GM23338 (cell line): ENCODE measurements at regions not wholly inside any gene's neighbourhood (a gene's known extent, or its start where the extent isn't known, plus 50 kb on each side); places are given as distances from the start of the nearest gene placed in this dataset.

ENCODE experiments used
- ATAC-seq: fragments of 200-7000 bp; cut with Tn5 transposase; 3 replicates; pipeline ENCODE4 v1.9.1; 2020
- DNase-seq: peaks from one replicate; pipeline ENCODE4 v3.0.0-alpha.2; 2015; ENCODE audit warnings: low spot score
- H2AFZ ChIP-seq: fragments of 200-600 bp; sonication (generic); 2 replicates; pipeline ENCODE4 v1.8.0; 2016; ENCODE audit warnings: antibody characterized with exemption, mild to moderate bottlenecking, moderate library complexity
- H3F3A ChIP-seq: fragments of 200-600 bp; sonication (generic); replicated peaks from 2 replicates; pipeline ENCODE4 v1.8.0; 2017; ENCODE audit warnings: antibody characterized with exemption, mixed run types, low read depth
- H3K27ac ChIP-seq: fragments of 200-600 bp; sonication (generic); 2 replicates; pipeline ENCODE4 v1.6.1; 2016; ENCODE audit warnings: low read depth
- H3K27me3 ChIP-seq: fragments of 200-600 bp; sonication (generic); 2 replicates; pipeline ENCODE4 v1.8.0; 2016; ENCODE audit warnings: mild to moderate bottlenecking, mixed run types, moderate library complexity; ENCODE audit not compliant: insufficient read depth
- H3K36me3 ChIP-seq: fragments of 200-600 bp; sonication (generic); 2 replicates; pipeline ENCODE4 v1.8.0; 2016; ENCODE audit warnings: mild to moderate bottlenecking; ENCODE audit not compliant: insufficient read depth
- H3K4me1 ChIP-seq: fragments of 200-600 bp; sonication (generic); 2 replicates; pipeline ENCODE4 v1.8.0; 2016; ENCODE audit warnings: mild to moderate bottlenecking, moderate library complexity; ENCODE audit not compliant: insufficient read depth
- H3K4me2 ChIP-seq: fragments of 200-600 bp; sonication (generic); 2 replicates; pipeline ENCODE4 v1.7.1; 2017; ENCODE audit warnings: mixed run types
- H3K4me3 ChIP-seq: fragments of 200-600 bp; sonication (generic); 2 replicates; pipeline ENCODE4 v1.6.1; 2016; ENCODE audit warnings: mixed run types
- H3K79me2 ChIP-seq: fragments of 200-600 bp; sonication (generic); replicated peaks from 2 replicates; pipeline ENCODE4 v1.8.0; 2017; ENCODE audit warnings: mild to moderate bottlenecking; ENCODE audit not compliant: insufficient read depth
- H3K9me2 ChIP-seq: fragments of 200-600 bp; sonication (generic); 2 replicates; pipeline ENCODE4 v1.8.0; 2017; ENCODE audit not compliant: insufficient read depth
- H4K20me1 ChIP-seq: fragments of 200-600 bp; sonication (generic); replicated peaks from 2 replicates; pipeline ENCODE4 v1.8.0; 2017; ENCODE audit warnings: mild to moderate bottlenecking; ENCODE audit not compliant: insufficient read depth
- H3K27ac Mint-ChIP-seq: 2 replicates; pipeline ENCODE4 v1.8.0; 2020; ENCODE audit warnings: inconsistent platforms, mild to moderate bottlenecking, moderate library complexity, mixed read lengths
- H3K27me3 Mint-ChIP-seq: 3 replicates; pipeline ENCODE4 v1.8.0; 2022; ENCODE audit warnings: low read depth, mild to moderate bottlenecking, moderate library complexity, mixed read lengths, inconsistent platforms; ENCODE audit not compliant: insufficient read depth, poor library complexity
- H3K36me3 Mint-ChIP-seq: 3 replicates; pipeline ENCODE4 v1.8.0; 2021; ENCODE audit warnings: low read depth, mild to moderate bottlenecking, inconsistent platforms, moderate library complexity, mixed read lengths
- H3K4me1 Mint-ChIP-seq: 3 replicates; pipeline ENCODE4 v1.8.0; 2020; ENCODE audit warnings: mild to moderate bottlenecking, inconsistent platforms, mixed read lengths
- H3K4me3 Mint-ChIP-seq: 3 replicates; pipeline ENCODE4 v1.8.0; 2021; ENCODE audit warnings: moderate library complexity, mild to moderate bottlenecking, inconsistent platforms, mixed read lengths
- H3K9me3 Mint-ChIP-seq: 3 replicates; pipeline ENCODE4 v1.8.0; 2020; ENCODE audit warnings: moderate library complexity, mild to moderate bottlenecking, inconsistent platforms, mixed read lengths
- CTCF ChIP-seq, 2 experiments: fragments of 200-600 bp in 1 of 2; sonication (generic) in 1 of 2; conservative IDR thresholded peaks; 2 replicates each; pipeline versions ENCODE4 v1.5.1 to v1.6.1; 2016 to 2017; ENCODE audit warnings: antibody characterized with exemption in 2 of 2, low read depth in 2 of 2, mild to moderate bottlenecking in 2 of 2, moderate library complexity in 1 of 2
- EZH2phosphoT487 ChIP-seq: fragments of 200-600 bp; sonication (generic); IDR thresholded peaks from one replicate; pipeline ENCODE4 v1.8.1; 2018; ENCODE audit warnings: antibody characterized with exemption; ENCODE audit not compliant: unreplicated experiment
- NANOG ChIP-seq: IDR thresholded peaks from 2 replicates; pipeline ENCODE4 v1.6.1; 2016; ENCODE audit warnings: antibody characterized with exemption, borderline replicate concordance
- POLR2AphosphoS5 ChIP-seq: IDR thresholded peaks from 2 replicates; pipeline ENCODE4 v1.6.1; 2016; ENCODE audit warnings: antibody characterized with exemption, low read depth
- STAT1 ChIP-seq: IDR thresholded peaks from one replicate; pipeline ENCODE4 v1.6.1; 2016; ENCODE audit warnings: antibody characterized with exemption; ENCODE audit not compliant: unreplicated experiment
- ZNF114 ChIP-seq: fragments of 250-450 bp; sonication (Bioruptor Pico); IDR thresholded peaks from 2 replicates; pipeline ENCODE4 v1.5.0; 2020; ENCODE audit warnings: mild to moderate bottlenecking, moderate library complexity
- ZNF331 ChIP-seq: fragments of 250-450 bp; sonication (Bioruptor Pico); IDR thresholded peaks from 2 replicates; pipeline ENCODE4 v1.5.0; 2020; ENCODE audit warnings: low read depth, mild to moderate bottlenecking, moderate library complexity
- ZNF462 ChIP-seq: fragments of 250-450 bp; sonication (Bioruptor Pico); IDR thresholded peaks from 2 replicates; pipeline ENCODE4 v1.5.0; 2020; ENCODE audit warnings: mild to moderate bottlenecking, moderate library complexity

- H3K4me1 Mint-ChIP-seq = peaks cover 4% of the 10 kb centered on the region; the same call in 2 of the 3 replicates
- ATAC-seq = no peak
- DNase-seq = no peak
- Histone ChIP-seq H2AFZ (no peak overlapping the region), H3K4me3 (no peak overlapping the region), H3F3A (no peaks in the 10 kb centered on the region), H3K9me2 (0 out of 2 replicates have a peak, but pooled peaks cover 6% of the 10 kb centered on the region), H3K27ac (no peak overlapping the region), H4K20me1 (no peaks in the 10 kb centered on the region), H3K4me1 (no peaks in the 10 kb centered on the region), H3K36me3 (no peaks in the 10 kb centered on the region; the same call in 1 of the 2 replicates), H3K79me2 (no peaks in the 10 kb centered on the region), H3K4me2 (no peak overlapping the region), H3K27me3 (no peaks in the 10 kb centered on the region)
- H3K27ac Mint-ChIP-seq = no peak overlapping the region
- no peaks in the 10 kb centered on the region for H3K9me3 Mint-ChIP-seq
- H3K36me3 Mint-ChIP-seq = no peaks in the 10 kb centered on the region
- H3K4me3 Mint-ChIP-seq = no peak overlapping the region
- peaks cover 9% of the 10 kb centered on the region for H3K27me3 Mint-ChIP-seq
- TF ChIP-seq STAT1 = no peak
These were observed 132.0 kb downstream of the SEC61B start for GRCh38 chr9:99354104-99354503.

- Histone ChIP-seq H3K4me2 (no peak overlapping the region), H2AFZ (peak overlapping the region; percentile 52; the same call in 1 of the 2 replicates), H3K4me1 (no peaks in the 10 kb centered on the region), H3K27ac (no peak overlapping the region), H4K20me1 (no peaks in the 10 kb centered on the region), H3K4me3 (no peak overlapping the region), H3F3A (no peaks in the 10 kb centered on the region), H3K36me3 (no peaks in the 10 kb centered on the region), H3K9me2 (0 out of 2 replicates have a peak, but pooled peaks cover 6% of the 10 kb centered on the region), H3K27me3 (no peaks in the 10 kb centered on the region), H3K79me2 (no peaks in the 10 kb centered on the region)
- peaks cover 4% of the 10 kb centered on the region; the same call in 2 of the 3 replicates for H3K4me1 Mint-ChIP-seq
- DNase-seq = no peak
- ATAC-seq = no peak
- H3K27me3 Mint-ChIP-seq = peaks cover 9% of the 10 kb centered on the region
- H3K27ac Mint-ChIP-seq = no peak overlapping the region
- no peaks in the 10 kb centered on the region for H3K36me3 Mint-ChIP-seq
- H3K4me3 Mint-ChIP-seq = no peak overlapping the region
- H3K9me3 Mint-ChIP-seq = no peaks in the 10 kb centered on the region
- TF ChIP-seq EZH2phosphoT487 (no peak), NANOG (no peak), ZNF114 (CRISPR knock-in tag) (no peak), CTCF (conservative IDR thresholded peaks at IDR 0.05; ENCODE audit: low read depth in 2 of 2) (no peak), ZNF331 (CRISPR knock-in tag) (no peak), POLR2AphosphoS5 (no peak)
These were observed 134.5 kb downstream of the SEC61B start for GRCh38 chr9:99356512-99356971.

GRCh38 chr9:99357575-99357974 lies 135.5 kb downstream of the SEC61B start:
- Histone ChIP-seq H2AFZ (no peak overlapping the region), H3K4me1 (no peaks in the 10 kb centered on the region), H3K27me3 (no peaks in the 10 kb centered on the region), H3K9me2 (0 out of 2 replicates have a peak, but pooled peaks cover 2% of the 10 kb centered on the region), H3K4me3 (no peak overlapping the region), H3K27ac (no peak overlapping the region), H4K20me1 (no peaks in the 10 kb centered on the region), H3K36me3 (no peaks in the 10 kb centered on the region), H3K79me2 (no peaks in the 10 kb centered on the region), H3K4me2 (no peak overlapping the region), H3F3A (no peaks in the 10 kb centered on the region)
- no peak for DNase-seq
- Mint-ChIP-seq H3K4me3 (no peak overlapping the region), H3K9me3 (no peaks in the 10 kb centered on the region), H3K4me1 (peaks cover 9% of the 10 kb centered on the region), H3K27ac (no peak overlapping the region), H3K27me3 (peaks cover 9% of the 10 kb centered on the region), H3K36me3 (no peaks in the 10 kb centered on the region)
- ATAC-seq = no peak
- no peak for TF ChIP-seq ZNF462
